Bronchial epithelial cell (primary cell): ENCODE measurements at regions not wholly inside any gene's neighbourhood (a gene's known extent, or its start where the extent isn't known, plus 50 kb on each side); places are given as distances from the start of the nearest gene placed in this dataset.

Experiments used
- DNase-seq: peaks from one replicate; pipeline ENCODE4 v3.0.0-alpha.2; 2010; ENCODE audit warnings: low read depth
- FAIRE-seq: peaks from 2 replicates; lab custom pipeline; 2011; peaks lifted over from hg19 to GRCh38; lab: Jason Lieb, UNC
- H3K27me3 ChIP-seq: 2 replicates; pipeline ENCODE4 v1.5.1; 2011; ENCODE audit warnings: low read length; ENCODE audit not compliant: control insufficient read depth, insufficient read depth
- H3K36me3 ChIP-seq: 2 replicates; pipeline ENCODE4 v1.5.1; 2011; ENCODE audit warnings: low read length; ENCODE audit not compliant: control insufficient read depth, insufficient read depth
- H3K4me3 ChIP-seq: 2 replicates; pipeline ENCODE4 v1.5.1; 2011; ENCODE audit warnings: mild to moderate bottlenecking, low read depth, low read length, control low read depth
- CTCF ChIP-seq: IDR thresholded peaks from 2 replicates; pipeline ENCODE4 v1.5.1; 2011; ENCODE audit warnings: mild to moderate bottlenecking, moderate library complexity, low read length, control low read depth, inconsistent platforms; ENCODE audit not compliant: insufficient read depth, severe bottlenecking

- TF ChIP-seq CTCF = no peak
- Histone ChIP-seq H3K4me3 (no peak overlapping the region), H3K36me3 (no peaks in the 10 kb centered on the region), H3K27me3 (no peaks in the 10 kb centered on the region)
- DNase-seq (no peak), FAIRE-seq (no peak)
Measured at GRCh38 chr1:240663169-240663879, 51.4 kb upstream of the GREM2 start.
